WI38 (cell line): ENCODE measurements at regions not wholly inside any gene's neighbourhood (a gene's known extent, or its start where the extent isn't known, plus 50 kb on each side); places are given as distances from the start of the nearest gene placed in this dataset.

Experiments
- H3K4me3 ChIP-seq: 2 replicates; pipeline ENCODE4 v1.5.1; 2011; ENCODE audit warnings: low read depth, mild to moderate bottlenecking, control low read depth, low read length
- TF ChIP-seq, protein P1 (sequence below): IDR thresholded peaks from 2 replicates; pipeline ENCODE4 v1.5.1; 2012; ENCODE audit warnings: low read depth, mild to moderate bottlenecking, control low read depth, low read length

DNA sequence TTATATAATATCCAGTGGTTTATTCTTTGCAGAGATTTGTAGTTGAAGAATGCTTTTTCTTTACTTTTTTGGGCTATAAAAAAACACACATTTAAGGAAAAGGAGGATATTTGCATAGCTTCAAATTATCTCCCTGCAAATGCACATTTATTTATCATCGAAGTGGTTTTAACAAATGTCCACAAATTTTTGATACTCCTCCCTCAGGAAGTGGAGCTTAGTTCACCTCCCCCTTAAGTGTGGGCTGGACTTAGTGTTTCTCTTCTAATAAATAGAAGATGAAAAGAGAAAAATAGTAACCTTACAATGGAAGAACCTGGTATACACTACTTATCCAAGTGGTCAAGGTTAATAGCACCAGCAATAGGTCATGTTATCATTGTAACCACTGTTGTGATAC lies 537.6 kb downstream of the ARL4A start:
- TF ChIP-seq, protein P1, sequence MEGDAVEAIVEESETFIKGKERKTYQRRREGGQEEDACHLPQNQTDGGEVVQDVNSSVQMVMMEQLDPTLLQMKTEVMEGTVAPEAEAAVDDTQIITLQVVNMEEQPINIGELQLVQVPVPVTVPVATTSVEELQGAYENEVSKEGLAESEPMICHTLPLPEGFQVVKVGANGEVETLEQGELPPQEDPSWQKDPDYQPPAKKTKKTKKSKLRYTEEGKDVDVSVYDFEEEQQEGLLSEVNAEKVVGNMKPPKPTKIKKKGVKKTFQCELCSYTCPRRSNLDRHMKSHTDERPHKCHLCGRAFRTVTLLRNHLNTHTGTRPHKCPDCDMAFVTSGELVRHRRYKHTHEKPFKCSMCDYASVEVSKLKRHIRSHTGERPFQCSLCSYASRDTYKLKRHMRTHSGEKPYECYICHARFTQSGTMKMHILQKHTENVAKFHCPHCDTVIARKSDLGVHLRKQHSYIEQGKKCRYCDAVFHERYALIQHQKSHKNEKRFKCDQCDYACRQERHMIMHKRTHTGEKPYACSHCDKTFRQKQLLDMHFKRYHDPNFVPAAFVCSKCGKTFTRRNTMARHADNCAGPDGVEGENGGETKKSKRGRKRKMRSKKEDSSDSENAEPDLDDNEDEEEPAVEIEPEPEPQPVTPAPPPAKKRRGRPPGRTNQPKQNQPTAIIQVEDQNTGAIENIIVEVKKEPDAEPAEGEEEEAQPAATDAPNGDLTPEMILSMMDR: no peak

DNA sequence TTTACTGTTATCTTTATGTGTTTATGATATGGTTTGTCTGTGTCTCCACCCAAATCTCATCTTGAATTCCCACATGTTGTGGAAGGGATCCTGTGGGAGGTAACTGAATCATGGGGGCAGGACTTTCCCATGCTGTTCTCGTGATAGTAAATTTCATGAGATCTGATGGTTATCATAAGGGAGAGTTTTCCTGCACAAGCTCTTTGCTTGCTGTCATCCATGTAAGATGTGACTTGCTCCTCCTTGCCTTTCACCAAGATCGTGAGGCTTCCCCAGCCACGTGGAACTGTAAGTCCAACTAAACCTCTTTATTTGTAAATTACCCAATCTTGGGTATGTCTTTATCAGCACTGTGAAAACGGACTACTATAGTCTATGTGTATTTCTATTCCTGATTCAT lies 539.0 kb downstream of the ARL4A start:
- TF ChIP-seq, protein P1: no peak
- no peak overlapping the region for H3K4me3 ChIP-seq

More for the DNA sequence above, 537.6 kb downstream of the ARL4A start:
- no peak overlapping the region for H3K4me3 ChIP-seq

DNA sequence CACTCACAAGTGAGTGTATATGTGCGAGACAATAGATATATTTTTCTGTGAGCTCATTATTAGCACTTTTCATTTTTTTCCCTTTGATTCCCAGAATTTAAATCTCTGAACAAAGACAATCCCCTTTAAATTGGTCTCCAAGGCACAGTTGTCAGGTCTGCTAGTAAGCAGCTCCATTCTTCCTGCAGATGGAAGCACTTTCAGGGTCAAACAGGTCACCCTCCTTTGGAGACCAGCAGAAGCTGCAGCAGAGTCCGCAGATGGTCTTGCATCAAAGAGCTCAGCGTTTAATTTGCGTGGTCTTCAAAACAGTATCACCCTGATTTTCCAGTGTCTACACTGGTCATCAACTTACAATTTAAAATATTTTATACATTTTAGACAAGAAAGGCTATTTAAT lies 543.8 kb downstream of the ARL4A start:
- TF ChIP-seq, protein P1: no peak
- no peak overlapping the region for H3K4me3 ChIP-seq

DNA sequence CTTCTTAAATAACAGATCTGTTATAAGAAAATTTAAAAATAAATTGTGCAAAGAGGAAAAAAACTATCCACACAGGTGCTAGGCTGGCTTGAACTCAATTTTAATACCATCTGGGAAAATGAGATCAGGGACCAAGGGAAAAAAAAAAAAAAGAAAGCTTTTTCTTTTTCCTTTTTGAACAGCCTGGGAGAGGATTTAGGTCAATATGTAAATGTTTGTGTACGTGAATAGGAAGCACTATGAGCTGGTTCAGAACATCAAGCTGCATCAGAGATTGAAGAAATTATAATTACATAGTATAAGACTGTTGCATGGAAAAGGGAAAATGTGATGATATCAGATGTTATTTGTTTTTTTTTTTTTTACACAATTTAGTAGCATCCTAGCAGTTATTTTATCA lies 548.0 kb downstream of the ARL4A start:
- no peak overlapping the region for H3K4me3 ChIP-seq
- TF ChIP-seq, protein P1: no peak

DNA sequence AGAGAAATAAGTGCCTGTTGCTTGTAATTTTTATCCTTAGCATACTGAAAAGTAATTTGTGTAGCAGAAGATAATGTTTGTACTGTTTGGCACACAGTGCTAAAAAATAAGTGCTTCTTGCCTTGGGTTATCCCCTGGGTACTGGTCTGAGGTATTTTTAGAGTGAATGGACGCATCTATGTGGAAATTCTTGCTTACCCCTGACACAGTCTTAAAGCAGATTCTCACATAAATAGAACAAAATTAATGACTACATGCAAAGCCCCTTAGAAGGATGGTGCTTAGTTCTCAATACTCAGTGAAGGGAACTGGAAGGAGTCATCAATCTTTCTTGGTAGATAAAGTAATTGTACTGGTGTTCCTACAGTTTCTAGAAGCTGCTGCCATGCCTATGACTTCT lies 548.6 kb downstream of the ARL4A start:
- H3K4me3 ChIP-seq: no peak overlapping the region
- TF ChIP-seq, protein P1: no peak

DNA sequence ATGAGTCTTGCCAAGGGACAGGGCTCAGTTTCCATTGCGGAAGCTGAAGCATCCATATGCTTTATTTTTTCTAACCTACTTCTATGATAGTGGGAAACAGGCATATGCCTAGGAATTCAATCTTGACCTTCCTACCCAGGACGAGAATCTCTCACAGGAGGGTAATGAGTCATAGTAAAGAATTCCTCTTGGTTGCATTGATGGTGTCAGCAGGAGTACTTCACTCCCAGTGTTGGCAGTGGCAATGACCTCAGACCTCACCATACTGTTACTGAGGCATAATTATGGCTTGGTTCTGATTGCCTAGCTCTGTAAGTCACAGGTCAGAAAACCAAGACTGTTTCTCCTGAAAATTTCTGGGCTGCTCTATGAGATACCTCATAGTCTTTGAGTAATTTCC lies 552.9 kb downstream of the ARL4A start:
- H3K4me3 ChIP-seq: no peak overlapping the region
- TF ChIP-seq, protein P1: no peak

DNA sequence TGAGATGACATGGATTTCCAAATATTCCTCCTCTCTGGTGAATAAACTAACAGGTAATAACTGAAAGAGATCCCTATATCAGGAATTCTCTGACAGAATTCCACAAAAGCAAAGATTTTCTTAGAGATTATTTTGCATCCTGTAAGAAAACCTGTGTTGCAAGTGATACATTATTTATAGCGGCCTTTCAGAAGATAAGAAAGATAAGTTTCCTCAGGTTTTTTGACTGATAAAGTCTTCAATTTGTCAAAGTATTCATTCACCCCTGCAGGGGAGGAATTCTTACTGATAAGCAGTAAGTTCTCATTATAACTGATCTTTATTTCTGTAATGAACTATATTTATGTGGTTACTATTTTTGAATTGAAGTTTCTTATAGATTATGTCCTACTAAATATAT lies 554.0 kb downstream of the ARL4A start:
- TF ChIP-seq, protein P1: no peak
- H3K4me3 ChIP-seq: no peak overlapping the region
